ENCODE measurements at regions not wholly inside any gene's neighbourhood (a gene's known extent, or its start where the extent isn't known, plus 50 kb on each side); places are given as distances from the start of the nearest gene placed in this dataset.

DNA sequence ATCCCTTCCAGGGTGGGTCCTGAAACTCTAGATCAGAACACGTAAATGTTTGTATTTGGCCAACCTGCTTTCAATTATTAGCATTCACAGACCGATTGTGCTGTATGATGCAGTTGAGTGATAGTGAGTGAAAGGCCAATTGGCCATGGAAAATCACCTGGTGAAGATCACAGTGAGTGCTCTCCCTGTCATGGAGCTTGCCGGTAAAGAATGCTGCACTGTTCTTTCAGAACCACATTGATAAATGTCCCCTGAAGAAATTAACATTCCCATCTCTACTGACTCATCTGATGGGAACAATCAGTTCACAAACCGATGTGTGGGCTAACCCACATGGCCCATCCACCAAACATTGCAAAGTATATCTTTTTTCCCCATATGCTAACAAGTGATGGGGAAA lies 324.8 kb upstream of the TBL1XR1 start:
- no peak overlapping the region for H3K4me3 ChIP-seq (ENCODE audit: low read depth, low read length)
- no peak for DNase-seq (ENCODE audit: low read depth, low spot score)
- TF ChIP-seq, protein P1, sequence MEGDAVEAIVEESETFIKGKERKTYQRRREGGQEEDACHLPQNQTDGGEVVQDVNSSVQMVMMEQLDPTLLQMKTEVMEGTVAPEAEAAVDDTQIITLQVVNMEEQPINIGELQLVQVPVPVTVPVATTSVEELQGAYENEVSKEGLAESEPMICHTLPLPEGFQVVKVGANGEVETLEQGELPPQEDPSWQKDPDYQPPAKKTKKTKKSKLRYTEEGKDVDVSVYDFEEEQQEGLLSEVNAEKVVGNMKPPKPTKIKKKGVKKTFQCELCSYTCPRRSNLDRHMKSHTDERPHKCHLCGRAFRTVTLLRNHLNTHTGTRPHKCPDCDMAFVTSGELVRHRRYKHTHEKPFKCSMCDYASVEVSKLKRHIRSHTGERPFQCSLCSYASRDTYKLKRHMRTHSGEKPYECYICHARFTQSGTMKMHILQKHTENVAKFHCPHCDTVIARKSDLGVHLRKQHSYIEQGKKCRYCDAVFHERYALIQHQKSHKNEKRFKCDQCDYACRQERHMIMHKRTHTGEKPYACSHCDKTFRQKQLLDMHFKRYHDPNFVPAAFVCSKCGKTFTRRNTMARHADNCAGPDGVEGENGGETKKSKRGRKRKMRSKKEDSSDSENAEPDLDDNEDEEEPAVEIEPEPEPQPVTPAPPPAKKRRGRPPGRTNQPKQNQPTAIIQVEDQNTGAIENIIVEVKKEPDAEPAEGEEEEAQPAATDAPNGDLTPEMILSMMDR (IDR thresholded peaks at IDR 0.05; ENCODE audit: low read depth, low read length), result no peak
- in situ Hi-C loops (cut with HindIII; ENCODE audit: low sequenced_read_pairs), result no loop called here

DNA sequence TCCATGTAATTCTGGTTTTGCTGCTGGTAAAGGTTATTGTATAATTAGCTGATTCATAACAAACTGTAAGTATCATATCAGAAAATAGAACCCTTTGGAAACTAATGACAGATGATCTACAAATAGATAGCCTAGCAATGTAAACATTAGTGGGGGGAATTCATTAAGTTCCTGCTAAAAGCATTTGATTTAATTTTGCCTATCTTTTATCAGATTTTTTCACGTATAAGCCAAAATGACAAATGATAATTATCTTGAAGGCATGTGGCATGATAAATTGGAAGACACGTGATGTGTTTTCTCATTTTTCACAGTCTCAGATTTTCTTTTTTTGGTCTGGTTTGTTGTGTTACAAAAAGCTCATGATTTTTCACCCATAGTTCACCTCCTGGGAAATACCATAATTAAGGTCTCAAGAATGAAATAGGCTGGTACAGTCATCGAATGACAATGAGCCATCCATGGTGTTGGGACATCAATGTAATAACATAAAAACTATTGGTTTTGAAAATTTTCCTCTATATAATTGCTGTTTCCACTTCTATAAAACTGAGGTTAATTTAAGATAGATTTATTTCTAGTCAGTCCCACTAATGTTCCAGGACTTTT lies 325.9 kb upstream of the TBL1XR1 start:
- H3K4me3 ChIP-seq (ENCODE audit: low read depth, low read length), result no peak overlapping the region
- no peak for DNase-seq (ENCODE audit: low read depth, low spot score)
- in situ Hi-C loops (cut with HindIII; ENCODE audit: low sequenced_read_pairs), result no loop called here
- TF ChIP-seq, protein P1 (IDR thresholded peaks at IDR 0.05; ENCODE audit: low read depth, low read length), result no peak

DNA sequence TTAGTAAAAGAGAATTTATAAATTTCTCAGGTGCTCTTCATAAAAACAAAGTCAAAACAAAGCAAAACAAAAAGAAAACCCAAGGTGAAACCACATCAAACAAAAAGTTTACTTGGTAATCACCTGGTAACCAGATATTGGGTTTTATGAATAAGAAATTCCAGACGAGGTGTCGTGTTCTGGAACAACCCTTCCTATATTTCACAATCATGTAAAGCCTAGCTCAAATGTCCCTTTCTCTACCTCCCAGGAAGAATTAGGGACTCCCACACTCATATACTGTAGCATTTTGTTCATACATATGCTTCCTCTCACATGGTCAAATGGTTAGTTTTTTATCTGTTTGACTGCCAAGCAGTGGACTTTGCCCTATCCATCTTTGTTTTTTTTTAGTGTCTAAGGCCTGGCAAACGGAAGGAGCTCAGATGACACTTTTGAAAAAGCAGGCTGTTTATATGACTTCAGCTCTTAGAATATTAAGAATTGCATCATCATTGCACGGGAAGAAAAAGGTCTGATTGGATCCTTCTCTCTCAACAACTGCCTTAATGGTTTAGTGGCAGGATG lies 326.7 kb upstream of the TBL1XR1 start:
- no peak for DNase-seq (ENCODE audit: low read depth, low spot score)
- in situ Hi-C loops (cut with HindIII; ENCODE audit: low sequenced_read_pairs), result no loop called here
- H3K4me3 ChIP-seq (ENCODE audit: low read depth, low read length), result no peak overlapping the region
- TF ChIP-seq, protein P1 (IDR thresholded peaks at IDR 0.05; ENCODE audit: low read depth, low read length), result no peak

- DNase-seq (ENCODE audit: low read depth, low spot score), result no peak
- H3K4me3 ChIP-seq (ENCODE audit: low read depth, low read length), result no peak overlapping the region
- in situ Hi-C loops (cut with HindIII; ENCODE audit: low sequenced_read_pairs), result no loop called here
- TF ChIP-seq, protein P1 (IDR thresholded peaks at IDR 0.05; ENCODE audit: low read depth, low read length), result no peak
These were observed 327.5 kb upstream of the TBL1XR1 start for GRCh38 chr3:177524742-177525141.

GRCh38 chr3:177525414-177525813 lies 328.1 kb upstream of the TBL1XR1 start:
- in situ Hi-C loops (cut with HindIII; ENCODE audit: low sequenced_read_pairs), result no loop called here
- TF ChIP-seq, protein P1 (IDR thresholded peaks at IDR 0.05; ENCODE audit: low read depth, low read length), result no peak
- no peak overlapping the region for H3K4me3 ChIP-seq (ENCODE audit: low read depth, low read length)
- no peak for DNase-seq (ENCODE audit: low read depth, low spot score)

DNA sequence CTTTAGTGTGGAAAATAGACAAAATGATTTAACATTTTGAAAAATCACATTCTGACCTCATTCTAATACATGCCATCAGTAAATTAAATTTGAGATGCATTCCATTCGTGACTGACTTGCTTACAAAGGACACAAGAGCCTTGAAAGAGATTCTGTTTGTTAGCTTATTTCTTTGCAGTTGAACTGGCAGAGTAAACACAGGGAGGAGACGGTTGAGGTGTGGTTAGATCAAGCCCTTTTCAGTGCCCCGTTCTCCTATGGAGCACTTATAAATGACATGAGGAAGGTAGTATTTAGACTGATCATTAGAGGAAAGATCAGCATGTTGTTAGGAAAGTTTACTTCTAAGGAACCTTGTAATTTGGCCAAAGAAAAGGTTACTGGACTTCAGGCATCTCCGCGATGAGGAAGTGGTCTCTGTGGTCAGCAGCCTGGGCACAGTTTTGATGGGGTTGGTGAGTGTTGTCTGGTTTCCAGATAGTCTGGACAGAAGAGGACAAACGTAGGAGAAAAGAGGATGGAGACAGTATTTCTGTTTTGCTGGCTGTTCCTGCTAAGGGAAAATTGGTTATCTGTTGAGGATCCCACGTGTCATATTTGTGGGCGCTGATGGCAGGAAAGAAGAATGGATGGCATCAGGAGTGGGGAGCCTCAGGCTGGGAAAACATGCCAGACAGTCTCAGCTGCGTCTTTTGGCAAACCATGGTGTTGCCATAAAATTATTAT lies 328.9 kb upstream of the TBL1XR1 start:
- TF ChIP-seq, protein P1 (IDR thresholded peaks at IDR 0.05; ENCODE audit: low read depth, low read length), result no peak
- no peak overlapping the region for H3K4me3 ChIP-seq (ENCODE audit: low read depth, low read length)
- in situ Hi-C loops (cut with HindIII; ENCODE audit: low sequenced_read_pairs), result no loop called here
- DNase-seq (ENCODE audit: low read depth, low spot score), result peak; percentile 93

Measured in astrocyte of the spinal cord (primary cell).